NCI-H2227 (cell line): ENCODE measurements at regions not wholly inside any gene's neighbourhood (a gene's known extent, or its start where the extent isn't known, plus 50 kb on each side); places are given as distances from the start of the nearest gene placed in this dataset.

Source experiments
- DNase-seq: peaks from one replicate; lab custom pipeline; 2025; ENCODE audit not compliant: unreplicated experiment; lab: John Stamatoyannopoulos, UW

- no peak for DNase-seq
Observed at GRCh38 chr18:2281086-2281485, 290.2 kb downstream of the METTL4 start.

- DNase-seq = no peak
Observed at GRCh38 chr18:2281523-2282199, 289.6 kb downstream of the METTL4 start.

- no peak for DNase-seq
Observed at GRCh38 chr18:2293109-2293839, 278.0 kb downstream of the METTL4 start.

- DNase-seq = no peak
Observed at GRCh38 chr18:2301316-2301715, 270.0 kb downstream of the METTL4 start.

GRCh38 chr18:2302012-2302411 is 269.3 kb downstream of the METTL4 start:
- DNase-seq = no peak

GRCh38 chr18:2302628-2303516 is 268.4 kb downstream of the METTL4 start:
- no peak for DNase-seq

GRCh38 chr18:2303517-2304238 is 267.6 kb downstream of the METTL4 start:
- DNase-seq = no peak

GRCh38 chr18:2304378-2305175 is 266.7 kb downstream of the METTL4 start:
- DNase-seq = no peak

GRCh38 chr18:2306606-2307005 is 264.7 kb downstream of the METTL4 start:
- no peak for DNase-seq

GRCh38 chr18:2310886-2311285 is 260.4 kb downstream of the METTL4 start:
- no peak for DNase-seq

GRCh38 chr18:2312440-2312839 is 258.9 kb downstream of the METTL4 start:
- no peak for DNase-seq

- DNase-seq = no peak
Observed at GRCh38 chr18:2313332-2313731, 258.0 kb downstream of the METTL4 start.

- DNase-seq = no peak
Observed at GRCh38 chr18:2316082-2316750, 255.1 kb downstream of the METTL4 start.

GRCh38 chr18:2316751-2317696 is 254.3 kb downstream of the METTL4 start:
- no peak for DNase-seq

- no peak for DNase-seq
Observed at GRCh38 chr18:2324459-2324858, 246.8 kb downstream of the METTL4 start.

GRCh38 chr18:2325308-2325849 is 245.9 kb downstream of the METTL4 start:
- no peak for DNase-seq

- DNase-seq = no peak
Observed at GRCh38 chr18:2325933-2326332, 245.4 kb downstream of the METTL4 start.

GRCh38 chr18:2326999-2327398 is 244.3 kb downstream of the METTL4 start:
- DNase-seq = no peak
